Neuronal stem cell (in vitro differentiated cells): ENCODE measurements at regions not wholly inside any gene's neighbourhood (a gene's known extent, or its start where the extent isn't known, plus 50 kb on each side); places are given as distances from the start of the nearest gene placed in this dataset.

Experiments
- DNase-seq: peaks from one replicate; pipeline ENCODE4 v3.0.0-alpha.2; 2013; ENCODE audit warnings: low spot score
- H2AFZ ChIP-seq: one replicate; pipeline ENCODE4 v1.6.1; 2013; ENCODE audit warnings: mild to moderate bottlenecking, low read length, inconsistent platforms
- H2AK5ac ChIP-seq: 2 replicates; pipeline ENCODE4 v1.6.1; 2013; ENCODE audit warnings: low read depth, mild to moderate bottlenecking, inconsistent platforms, low read length, moderate library complexity, mixed read lengths
- H2BK120ac ChIP-seq: 2 replicates; pipeline ENCODE4 v1.6.1; 2013; ENCODE audit warnings: low read depth, mild to moderate bottlenecking, inconsistent platforms, low read length, moderate library complexity, mixed read lengths
- H2BK12ac ChIP-seq: one replicate; pipeline ENCODE4 v1.6.1; 2013; ENCODE audit warnings: low read length, inconsistent platforms
- H2BK15ac ChIP-seq: 2 replicates; pipeline ENCODE4 v1.6.1; 2013; ENCODE audit warnings: mild to moderate bottlenecking, low read length, inconsistent platforms, mixed read lengths
- H2BK5ac ChIP-seq: one replicate; pipeline ENCODE4 v1.6.1; 2013; ENCODE audit warnings: inconsistent platforms, mild to moderate bottlenecking, low read length, moderate library complexity
- H3K14ac ChIP-seq: one replicate; pipeline ENCODE4 v1.6.1; 2013; ENCODE audit warnings: low read length, inconsistent platforms
- H3K18ac ChIP-seq: 2 replicates; pipeline ENCODE4 v1.6.1; 2013; ENCODE audit warnings: low read length, inconsistent platforms
- H3K23ac ChIP-seq: 2 replicates; pipeline ENCODE4 v1.6.1; 2013; ENCODE audit warnings: low read depth, mild to moderate bottlenecking, mixed read lengths, low read length, inconsistent platforms; ENCODE audit not compliant: poor library complexity
- H3K27ac ChIP-seq: replicated peaks from 3 replicates; pipeline ENCODE4 v1.5.1; 2013; ENCODE audit warnings: low read length, inconsistent platforms
- H3K27me3 ChIP-seq, 3 experiments: 2 replicates each; pipeline ENCODE4 v1.6.1; 2013; ENCODE audit warnings: low read length in 3 of 3, mild to moderate bottlenecking in 2 of 3, inconsistent platforms in 1 of 3, low read depth in 1 of 3, mixed read lengths in 1 of 3, moderate library complexity in 1 of 3; ENCODE audit not compliant: control insufficient read depth in 3 of 3, insufficient read depth in 3 of 3
- H3K36me3 ChIP-seq, 2 donors: replicated peaks in 1 of 2; 2 replicates each; pipeline ENCODE4 v1.6.1; 2013; ENCODE audit warnings: low read length in 2 of 2; ENCODE audit not compliant: control insufficient read depth in 2 of 2, insufficient read depth in 2 of 2
- H3K4ac ChIP-seq: 2 replicates; pipeline ENCODE4 v1.6.1; 2013; ENCODE audit warnings: inconsistent platforms, mild to moderate bottlenecking, low read length, moderate library complexity
- H3K4me1 ChIP-seq, 2 donors: 1 replicate in 1 of 2; 2 replicates in 1 of 2; pipeline ENCODE4 v1.6.1; 2013; ENCODE audit warnings: low read length in 2 of 2, low read depth in 1 of 2; ENCODE audit not compliant: control insufficient read depth in 2 of 2, insufficient read depth in 1 of 2
- H3K4me2 ChIP-seq: one replicate; pipeline ENCODE4 v1.6.1; 2013; ENCODE audit warnings: mild to moderate bottlenecking, low read length, inconsistent platforms; ENCODE audit not compliant: insufficient read depth, poor library complexity, severe bottlenecking
- H3K4me3 ChIP-seq, 2 donors: 2 replicates each; pipeline ENCODE4 v1.5.1; 2013; ENCODE audit warnings: low read length in 2 of 2, mild to moderate bottlenecking in 2 of 2, inconsistent platforms in 1 of 2, moderate library complexity in 1 of 2
- H3K79me1 ChIP-seq: one replicate; pipeline ENCODE4 v1.6.1; 2013; ENCODE audit warnings: low read depth, mild to moderate bottlenecking, inconsistent platforms, low read length, moderate library complexity
- H3K9ac ChIP-seq: one replicate; pipeline ENCODE4 v1.6.1; 2013; ENCODE audit warnings: mild to moderate bottlenecking, low read depth, low read length, inconsistent platforms; ENCODE audit not compliant: poor library complexity
- H3K9me3 ChIP-seq, 2 donors: replicated peaks in 1 of 2; 2 replicates each; pipeline versions ENCODE3 to v1.6.1; 2013; ENCODE audit warnings: low read length in 2 of 2, mild to moderate bottlenecking in 2 of 2, inconsistent platforms in 1 of 2, low read depth in 1 of 2, mixed read lengths in 1 of 2, moderate library complexity in 1 of 2; ENCODE audit not compliant: control insufficient read depth in 2 of 2, insufficient read depth in 1 of 2
- H4K8ac ChIP-seq: one replicate; pipeline ENCODE4 v1.6.1; 2013; ENCODE audit warnings: low read depth, mild to moderate bottlenecking, inconsistent platforms, low read length, moderate library complexity
- H4K91ac ChIP-seq: one replicate; pipeline ENCODE4 v1.6.1; 2013; ENCODE audit warnings: low read length, low read depth, mild to moderate bottlenecking, inconsistent platforms; ENCODE audit not compliant: poor library complexity
- WGBS, 2 donors: extraction: QIAGEN DNeasy Blood & Tissue Kit; methylation state at CpG; one replicate each; pipeline ENCODE4 v1.1.7; 2013; ENCODE audit warnings: missing lambda C conversion rate in 2 of 2, mixed read lengths in 1 of 2; ENCODE audit not compliant: insufficient read length in 2 of 2, insufficient replicate concordance in 1 of 2; ENCODE audit errors: extremely low coverage in 2 of 2; 5-methylcytosine and 5-hydroxymethylcytosine counted together

DNA sequence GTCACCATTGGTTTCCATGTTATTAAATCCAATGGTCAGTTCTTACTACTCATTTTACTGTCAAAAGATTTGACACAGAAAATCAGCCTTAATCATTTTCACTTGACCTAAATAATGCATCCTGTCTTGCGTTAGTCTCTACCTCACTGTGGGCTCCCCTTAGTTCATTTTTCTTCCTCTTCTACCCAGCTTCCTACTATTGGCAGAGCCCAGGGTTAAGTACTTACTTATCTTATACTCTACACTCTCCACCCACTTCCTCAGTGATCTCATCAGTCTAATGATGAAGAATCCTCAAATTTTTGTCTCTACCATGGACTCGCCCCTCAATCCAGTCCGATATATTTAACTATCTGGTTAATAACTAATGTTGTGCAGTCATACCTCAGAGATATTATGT is 735.9 kb downstream of the KCNT2 start:
- Histone ChIP-seq H2AK5ac (no peak overlapping the region), H3K36me3 (no peaks in the 10 kb centered on the region), H2BK5ac (no peak overlapping the region), H3K23ac (no peak overlapping the region), H3K4me3 (no peak overlapping the region), H3K18ac (no peak overlapping the region), H3K4me1 (no peaks in the 10 kb centered on the region), H2AFZ (no peak overlapping the region), H4K91ac (no peak overlapping the region), H3K14ac (no peak overlapping the region), H3K9me3 (no peaks in the 10 kb centered on the region), H2BK12ac (no peak overlapping the region), H3K4ac (no peak overlapping the region), H3K27me3 (no peaks in the 10 kb centered on the region), H4K8ac (no peak overlapping the region), H3K4me2 (no peak overlapping the region), H3K27ac (no peak overlapping the region), H2BK120ac (no peak overlapping the region), H3K9ac (no peak overlapping the region), H2BK15ac (no peak overlapping the region), H3K79me1 (no peaks in the 10 kb centered on the region)
- no peak for DNase-seq
- no CpG with 5 or more reads among the region's 3 CpGs for WGBS, 2 donors

- no peak overlapping the region for H2AFZ ChIP-seq
- H3K27me3 ChIP-seq = no peaks in the 10 kb centered on the region
- H3K4me1 ChIP-seq = no peaks in the 10 kb centered on the region
- no peak overlapping the region for H3K27ac ChIP-seq
- H3K14ac ChIP-seq = no peak overlapping the region
- no peaks in the 10 kb centered on the region for H3K79me1 ChIP-seq
- H3K9me3 ChIP-seq = no peaks in the 10 kb centered on the region
- H2BK5ac ChIP-seq = no peak overlapping the region
- H2AK5ac ChIP-seq = no peak overlapping the region
- H3K4me3 ChIP-seq = no peak overlapping the region
- H4K8ac ChIP-seq = no peak overlapping the region
- H3K9ac ChIP-seq = no peak overlapping the region
- no peaks in the 10 kb centered on the region for H3K36me3 ChIP-seq
- no peak overlapping the region for H3K4me2 ChIP-seq
- H2BK120ac ChIP-seq = no peak overlapping the region
- no peak overlapping the region for H2BK15ac ChIP-seq
- no peak overlapping the region for H2BK12ac ChIP-seq
- no peak overlapping the region for H3K18ac ChIP-seq
- no peak overlapping the region for H4K91ac ChIP-seq
- no peak overlapping the region for H3K23ac ChIP-seq
- DNase-seq = no peak
- no peak overlapping the region for H3K4ac ChIP-seq
These were observed 740.6 kb downstream of the KCNT2 start for GRCh38 chr1:195867638-195868037.

GRCh38 chr1:195866781-195867222 is 741.4 kb downstream of the KCNT2 start:
- no peak overlapping the region for H3K9ac ChIP-seq
- H3K36me3 ChIP-seq = no peaks in the 10 kb centered on the region
- H3K23ac ChIP-seq = no peak overlapping the region
- no peak overlapping the region for H3K18ac ChIP-seq
- H4K91ac ChIP-seq = no peak overlapping the region
- H3K4ac ChIP-seq = no peak overlapping the region
- H2BK12ac ChIP-seq = no peak overlapping the region
- no peak overlapping the region for H3K4me3 ChIP-seq
- no peak for DNase-seq
- H2AFZ ChIP-seq = peak overlapping the region; percentile 57
- no peak overlapping the region for H2AK5ac ChIP-seq
- no peak overlapping the region for H3K14ac ChIP-seq
- H3K27me3 ChIP-seq = no peaks in the 10 kb centered on the region
- no peak overlapping the region for H2BK120ac ChIP-seq
- H3K4me1 ChIP-seq = no peaks in the 10 kb centered on the region
- H4K8ac ChIP-seq = no peak overlapping the region
- no peaks in the 10 kb centered on the region for H3K79me1 ChIP-seq
- no peak overlapping the region for H2BK5ac ChIP-seq
- no peak overlapping the region for H2BK15ac ChIP-seq
- H3K27ac ChIP-seq = no peak overlapping the region
- no peaks in the 10 kb centered on the region for H3K9me3 ChIP-seq
- H3K4me2 ChIP-seq = no peak overlapping the region
- no CpG with 5 or more reads among the region's 1 CpG for WGBS, 2 donors

GRCh38 chr1:195866091-195866780 is 742.0 kb downstream of the KCNT2 start:
- Histone ChIP-seq H3K14ac (no peak overlapping the region), H3K4me1 (no peaks in the 10 kb centered on the region), H3K9ac (no peak overlapping the region), H2AFZ (peak overlapping the region; percentile 57), H4K91ac (no peak overlapping the region), H3K79me1 (no peaks in the 10 kb centered on the region), H4K8ac (no peak overlapping the region), H3K4me3 (no peak overlapping the region), H3K36me3 (no peaks in the 10 kb centered on the region), H2BK12ac (no peak overlapping the region), H3K27me3 (no peaks in the 10 kb centered on the region), H2BK15ac (no peak overlapping the region), H2BK120ac (no peak overlapping the region), H3K4ac (no peak overlapping the region), H2BK5ac (no peak overlapping the region), H3K4me2 (no peak overlapping the region), H3K9me3 (no peaks in the 10 kb centered on the region), H3K27ac (no peak overlapping the region), H3K23ac (no peak overlapping the region), H2AK5ac (no peak overlapping the region), H3K18ac (no peak overlapping the region)
- no CpG with 5 or more reads among the region's 6 CpGs for WGBS, 2 donors
- no peak for DNase-seq
